Activated CD4-positive, alpha-beta T cell treated with anti-CD3 and anti-CD28 coated beads, Interleukin-2, amount 50 U/mL, for 16 hours (primary cell): ENCODE measurements at regions not wholly inside any gene's neighbourhood (a gene's known extent, or its start where the extent isn't known, plus 50 kb on each side); places are given as distances from the start of the nearest gene placed in this dataset.

Experiments used
- DNase-seq: peaks from one replicate; pipeline ENCODE4 v3.0.0-alpha.2; 2020

- no peak for DNase-seq
Measured at GRCh38 chr4:14264437-14264836, 636.9 kb upstream of the BOD1L1 start.

- DNase-seq: no peak
Measured at GRCh38 chr4:14265651-14266050, 638.1 kb upstream of the BOD1L1 start.

- DNase-seq: no peak
Measured at GRCh38 chr4:14267373-14268060, 640.0 kb upstream of the BOD1L1 start.

- no peak for DNase-seq
Measured at GRCh38 chr4:14269824-14270223, 642.3 kb upstream of the BOD1L1 start.

GRCh38 chr4:14272206-14272605 lies 644.7 kb upstream of the BOD1L1 start:
- no peak for DNase-seq

- DNase-seq: no peak
Measured at GRCh38 chr4:14277505-14277904, 650.0 kb upstream of the BOD1L1 start.

- no peak for DNase-seq
Measured at GRCh38 chr4:14280567-14280966, 653.0 kb upstream of the BOD1L1 start.

- no peak for DNase-seq
Measured at GRCh38 chr4:14284578-14284977, 657.1 kb upstream of the BOD1L1 start.

GRCh38 chr4:14289708-14290107 lies 662.2 kb upstream of the BOD1L1 start:
- no peak for DNase-seq

GRCh38 chr4:14293582-14293981 lies 666.1 kb upstream of the BOD1L1 start:
- DNase-seq: no peak

GRCh38 chr4:14294611-14295010 lies 667.1 kb upstream of the BOD1L1 start:
- no peak for DNase-seq

- DNase-seq: no peak
Measured at GRCh38 chr4:14299166-14299565, 671.6 kb upstream of the BOD1L1 start.

GRCh38 chr4:14302021-14302420 lies 674.5 kb upstream of the BOD1L1 start:
- DNase-seq: no peak

GRCh38 chr4:14303856-14304255 lies 676.3 kb upstream of the BOD1L1 start:
- DNase-seq: no peak

- no peak for DNase-seq
Measured at GRCh38 chr4:14308229-14308651, 680.7 kb upstream of the BOD1L1 start.

GRCh38 chr4:14309431-14309830 lies 681.9 kb upstream of the BOD1L1 start:
- no peak for DNase-seq

- no peak for DNase-seq
Measured at GRCh38 chr4:14313757-14314156, 686.2 kb upstream of the BOD1L1 start.

GRCh38 chr4:14315129-14315528 lies 687.2 kb upstream of the CPEB2 start:
- no peak for DNase-seq

- DNase-seq: no peak
Measured at GRCh38 chr4:14317351-14317750, 684.9 kb upstream of the CPEB2 start.

- DNase-seq: no peak
Measured at GRCh38 chr4:14318671-14319070, 683.6 kb upstream of the CPEB2 start.

- no peak for DNase-seq
Measured at GRCh38 chr4:14321723-14322122, 680.6 kb upstream of the CPEB2 start.

- no peak for DNase-seq
Measured at GRCh38 chr4:14323191-14323590, 679.1 kb upstream of the CPEB2 start.

GRCh38 chr4:14329228-14329627 lies 673.1 kb upstream of the CPEB2 start:
- no peak for DNase-seq

GRCh38 chr4:14333616-14334015 lies 668.7 kb upstream of the CPEB2 start:
- no peak for DNase-seq

GRCh38 chr4:14334166-14334565 lies 668.1 kb upstream of the CPEB2 start:
- DNase-seq: no peak
